HL-60 (cell line): ENCODE measurements at regions not wholly inside any gene's neighbourhood (a gene's known extent, or its start where the extent isn't known, plus 50 kb on each side); places are given as distances from the start of the nearest gene placed in this dataset.

Source experiments
- DNase-seq, 2 experiments: peaks; one replicate each; pipeline ENCODE4 v3.0.0-alpha.2; 2010 to 2020; ENCODE audit warnings: low read depth in 1 of 2, low spot score in 1 of 2
- H3K27ac ChIP-seq: fragments of 250-450 bp; sonication (Bioruptor Pico); replicated peaks from 2 replicates; pipeline ENCODE4 v1.5.1; 2020; ENCODE audit warnings: mild to moderate bottlenecking, moderate library complexity
- H3K27me3 ChIP-seq: fragments of 250-450 bp; sonication (Bioruptor Pico); 2 replicates; pipeline ENCODE4 v1.5.1; 2021; ENCODE audit warnings: mild to moderate bottlenecking, moderate library complexity; ENCODE audit not compliant: insufficient read depth, poor library complexity, severe bottlenecking
- H3K4me3 ChIP-seq: replicated peaks from 2 replicates; pipeline ENCODE4 v1.5.1; 2011; ENCODE audit warnings: mild to moderate bottlenecking, control low read depth, low read length; ENCODE audit not compliant: insufficient read depth
- CTCF ChIP-seq: IDR thresholded peaks from one replicate; pipeline ENCODE4 v1.5.1; 2011; ENCODE audit warnings: low read length, control low read depth, inconsistent platforms; ENCODE audit not compliant: insufficient read depth
- GABPA ChIP-seq: IDR thresholded peaks from 2 replicates; pipeline ENCODE4 v1.6.1; 2012; ENCODE audit warnings: low read depth
- POLR2AphosphoS5 ChIP-seq: IDR thresholded peaks from 2 replicates; pipeline ENCODE4 v1.6.1; 2012; ENCODE audit warnings: low read depth
- REST ChIP-seq: IDR thresholded peaks from 2 replicates; pipeline ENCODE4 v1.6.1; 2012; ENCODE audit warnings: low read depth; ENCODE audit not compliant: insufficient replicate concordance
- SPI1 ChIP-seq: IDR thresholded peaks from 2 replicates; pipeline ENCODE4 v1.6.1; 2012; ENCODE audit warnings: low read depth, mild to moderate bottlenecking, borderline replicate concordance

DNA sequence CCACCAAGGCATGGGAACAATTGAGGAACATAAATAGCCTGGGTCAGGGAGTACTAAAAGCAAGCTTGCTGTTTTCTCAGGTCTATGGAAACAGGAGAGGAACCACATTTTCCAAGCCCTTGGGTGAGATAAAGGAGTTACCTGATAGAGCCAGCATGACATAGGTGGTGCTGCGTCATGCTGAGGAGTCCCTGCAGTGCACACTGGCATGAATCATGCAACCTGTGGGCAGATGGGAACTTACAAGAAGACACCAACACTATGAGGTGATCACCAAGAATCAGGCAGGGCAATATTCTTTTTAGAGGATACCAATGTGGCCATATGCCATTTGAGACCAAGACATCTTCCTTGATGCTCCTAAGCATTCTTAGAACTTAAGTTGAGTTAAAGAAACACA lies 531.8 kb downstream of the ZEB2 start:
- H3K4me3 ChIP-seq, result no peak overlapping the region
- no peak for DNase-seq
- H3K27ac ChIP-seq, result no peak overlapping the region
- no peaks in the 10 kb centered on the region for H3K27me3 ChIP-seq
- no peak for TF ChIP-seq CTCF
- no peak for TF ChIP-seq GABPA
- TF ChIP-seq SPI1, result no peak
- no peak for TF ChIP-seq REST
- TF ChIP-seq POLR2AphosphoS5, result no peak

GRCh38 chr2:143981428-143981827 lies 538.5 kb downstream of the ZEB2 start:
- Histone ChIP-seq H3K4me3 (no peak overlapping the region), H3K27ac (no peak overlapping the region)
- TF ChIP-seq POLR2AphosphoS5, result no peak
- no peak for TF ChIP-seq REST
- no peak for TF ChIP-seq CTCF
- TF ChIP-seq GABPA, result no peak
- TF ChIP-seq SPI1, result no peak

GRCh38 chr2:143977356-143977755 lies 542.6 kb downstream of the ZEB2 start:
- TF ChIP-seq CTCF (no peak), GABPA (no peak), SPI1 (no peak), REST (no peak), POLR2AphosphoS5 (no peak)
- Histone ChIP-seq H3K27me3 (no peaks in the 10 kb centered on the region), H3K4me3 (no peak overlapping the region), H3K27ac (no peak overlapping the region)
- no peak for DNase-seq

More at GRCh38 chr2:143981428-143981827, 538.5 kb downstream of the ZEB2 start:
- H3K27me3 ChIP-seq, result no peaks in the 10 kb centered on the region
- DNase-seq, result no peak
